GM18507 (cell line): ENCODE measurements at regions not wholly inside any gene's neighbourhood (a gene's known extent, or its start where the extent isn't known, plus 50 kb on each side); places are given as distances from the start of the nearest gene placed in this dataset.
"Not testable (repeated sequence)": the region's sequence is repeated elsewhere in the genome, so short reads cannot be mapped to it uniquely, and the experiment has no call there.

Source experiments
- DNase-seq: peaks from one replicate; pipeline ENCODE4 v3.0.0; 2011; ENCODE audit warnings: low read depth; ENCODE audit not compliant: insufficient read length; ENCODE audit errors: extremely low spot score
- FAIRE-seq: peaks from 2 replicates; lab custom pipeline; 2011; peaks lifted over from hg19 to GRCh38; lab: Jason Lieb, UNC

- not testable (repeated sequence) for DNase-seq, FAIRE-seq
Measured at GRCh38 chr5:7309715-7310114, 86.2 kb upstream of the ADCY2 start.

- not testable (repeated sequence) for FAIRE-seq
Measured at GRCh38 chr5:7310656-7311055, 85.3 kb upstream of the ADCY2 start.

GRCh38 chr5:7315118-7315517, 80.8 kb upstream of the ADCY2 start:
- FAIRE-seq (no peak), DNase-seq (no peak)

More at GRCh38 chr5:7310656-7311055, 85.3 kb upstream of the ADCY2 start:
- not testable (repeated sequence) for DNase-seq

GRCh38 chr5:7317751-7318150, 78.2 kb upstream of the ADCY2 start:
- DNase-seq: no peak
- no peak for FAIRE-seq

- FAIRE-seq (no peak), DNase-seq (no peak)
Measured at GRCh38 chr5:7320701-7321301, 75.1 kb upstream of the ADCY2 start.

- no peak for DNase-seq
- FAIRE-seq: no peak
Measured at GRCh38 chr5:7321724-7322123, 74.2 kb upstream of the ADCY2 start.

GRCh38 chr5:7324919-7325318, 71.0 kb upstream of the ADCY2 start:
- FAIRE-seq (no peak), DNase-seq (no peak)

GRCh38 chr5:7325975-7326913, 69.7 kb upstream of the ADCY2 start:
- no peak for DNase-seq
- no peak for FAIRE-seq

- DNase-seq (no peak), FAIRE-seq (no peak)
Measured at GRCh38 chr5:7329141-7329540, 66.8 kb upstream of the ADCY2 start.

GRCh38 chr5:7329712-7330111, 66.2 kb upstream of the ADCY2 start:
- FAIRE-seq (no peak), DNase-seq (no peak)

GRCh38 chr5:7330256-7330655, 65.7 kb upstream of the ADCY2 start:
- DNase-seq: no peak
- no peak for FAIRE-seq

GRCh38 chr5:7331131-7331530, 64.8 kb upstream of the ADCY2 start:
- FAIRE-seq (no peak), DNase-seq (no peak)
